ENCODE measurements at regions not wholly inside any gene's neighbourhood (a gene's known extent, or its start where the extent isn't known, plus 50 kb on each side); places are given as distances from the start of the nearest gene placed in this dataset.

DNA sequence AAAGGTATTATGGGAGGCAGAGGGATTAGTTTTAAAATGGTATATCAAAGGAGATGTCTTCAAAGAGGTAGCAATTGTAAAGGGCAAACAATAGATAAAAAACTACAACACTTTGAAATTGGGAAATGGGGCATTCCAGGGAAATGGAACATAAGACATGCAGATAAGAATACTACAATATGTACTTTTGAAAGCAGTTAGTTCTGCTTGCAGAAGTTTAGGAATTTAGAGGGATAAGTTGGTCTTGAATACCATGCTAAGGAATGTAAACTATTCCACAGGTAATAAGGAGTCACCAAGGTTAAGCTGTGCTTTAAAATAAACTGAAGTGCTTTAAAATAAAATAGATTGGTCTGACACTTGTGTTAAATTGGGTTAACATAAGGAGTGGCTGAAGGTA is 571.7 kb upstream of the ACVR2A start:
- no peak for TF ChIP-seq EZH2 (IDR thresholded peaks at IDR 0.05; ENCODE audit: insufficient read depth, low read length)
- TF ChIP-seq, protein P1, sequence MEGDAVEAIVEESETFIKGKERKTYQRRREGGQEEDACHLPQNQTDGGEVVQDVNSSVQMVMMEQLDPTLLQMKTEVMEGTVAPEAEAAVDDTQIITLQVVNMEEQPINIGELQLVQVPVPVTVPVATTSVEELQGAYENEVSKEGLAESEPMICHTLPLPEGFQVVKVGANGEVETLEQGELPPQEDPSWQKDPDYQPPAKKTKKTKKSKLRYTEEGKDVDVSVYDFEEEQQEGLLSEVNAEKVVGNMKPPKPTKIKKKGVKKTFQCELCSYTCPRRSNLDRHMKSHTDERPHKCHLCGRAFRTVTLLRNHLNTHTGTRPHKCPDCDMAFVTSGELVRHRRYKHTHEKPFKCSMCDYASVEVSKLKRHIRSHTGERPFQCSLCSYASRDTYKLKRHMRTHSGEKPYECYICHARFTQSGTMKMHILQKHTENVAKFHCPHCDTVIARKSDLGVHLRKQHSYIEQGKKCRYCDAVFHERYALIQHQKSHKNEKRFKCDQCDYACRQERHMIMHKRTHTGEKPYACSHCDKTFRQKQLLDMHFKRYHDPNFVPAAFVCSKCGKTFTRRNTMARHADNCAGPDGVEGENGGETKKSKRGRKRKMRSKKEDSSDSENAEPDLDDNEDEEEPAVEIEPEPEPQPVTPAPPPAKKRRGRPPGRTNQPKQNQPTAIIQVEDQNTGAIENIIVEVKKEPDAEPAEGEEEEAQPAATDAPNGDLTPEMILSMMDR (IDR thresholded peaks at IDR 0.05; ENCODE audit: insufficient read depth, low read depth, low read length): no peak

All from astrocyte (in vitro differentiated cells and primary cell).